ENCODE measurements at regions not wholly inside any gene's neighbourhood (a gene's known extent, or its start where the extent isn't known, plus 50 kb on each side); places are given as distances from the start of the nearest gene placed in this dataset.

DNA sequence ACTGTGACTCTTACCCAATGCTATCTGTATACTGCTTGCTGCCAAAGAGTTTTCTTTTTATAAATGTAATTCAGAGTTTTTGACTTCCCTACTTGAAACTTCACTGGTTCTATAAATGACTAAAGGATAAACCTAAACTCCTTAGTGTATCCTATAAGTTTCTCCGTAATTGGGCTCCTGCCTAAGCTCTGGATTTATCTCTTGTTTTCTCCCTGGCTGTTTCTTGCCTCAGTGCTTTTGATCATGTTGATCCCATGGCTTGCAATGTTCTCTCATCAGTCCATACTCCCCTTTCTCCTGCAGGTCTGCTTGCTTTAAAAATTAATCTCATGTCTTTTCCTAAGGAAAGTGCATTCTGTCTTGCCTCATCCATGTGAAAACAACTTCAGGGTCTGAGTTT lies 1543.1 kb upstream of the IGFBP7 start:
- peaks cover 7% of the 10 kb centered on the region for H3K9me3 Mint-ChIP-seq
- H3K27ac Mint-ChIP-seq: no peak overlapping the region
- H3K4me3 Mint-ChIP-seq: no peak overlapping the region
- ATAC-seq (ENCODE audit: low read depth) (no peak), DNase-seq (ENCODE audit: low spot score in 2 of 2) (no peak)
- no peaks in the 10 kb centered on the region for H3K36me3 Mint-ChIP-seq
- H3K27me3 Mint-ChIP-seq: no peaks in the 10 kb centered on the region
- no peaks in the 10 kb centered on the region for H3K4me1 Mint-ChIP-seq

DNA sequence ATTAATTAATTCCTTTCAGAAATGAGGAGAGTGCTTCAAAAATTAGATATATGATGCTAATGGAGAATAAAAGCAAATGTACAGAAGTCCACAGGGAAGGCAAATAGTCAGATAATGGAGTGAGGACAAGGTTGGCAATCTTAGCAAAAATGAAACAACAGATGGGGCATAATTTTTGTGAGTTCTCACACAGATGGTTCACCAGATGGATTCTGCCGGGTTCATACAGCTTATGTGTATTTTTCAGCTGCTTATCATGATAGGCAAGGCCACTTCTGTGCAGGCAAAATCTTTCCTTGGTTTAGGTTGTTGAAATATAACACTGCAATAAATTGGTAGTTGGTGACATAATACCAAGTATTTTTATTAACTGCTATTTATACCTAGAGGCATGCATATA lies 1539.0 kb upstream of the IGFBP7 start:
- DNase-seq (ENCODE audit: low spot score in 2 of 2) (no peak), ATAC-seq (ENCODE audit: low read depth) (no peak)
- H3K36me3 Mint-ChIP-seq: no peaks in the 10 kb centered on the region
- peaks cover 6% of the 10 kb centered on the region for H3K9me3 Mint-ChIP-seq
- H3K27me3 Mint-ChIP-seq: no peaks in the 10 kb centered on the region
- H3K4me1 Mint-ChIP-seq: no peaks in the 10 kb centered on the region
- no peak overlapping the region for H3K27ac Mint-ChIP-seq
- no peak overlapping the region for H3K4me3 Mint-ChIP-seq

DNA sequence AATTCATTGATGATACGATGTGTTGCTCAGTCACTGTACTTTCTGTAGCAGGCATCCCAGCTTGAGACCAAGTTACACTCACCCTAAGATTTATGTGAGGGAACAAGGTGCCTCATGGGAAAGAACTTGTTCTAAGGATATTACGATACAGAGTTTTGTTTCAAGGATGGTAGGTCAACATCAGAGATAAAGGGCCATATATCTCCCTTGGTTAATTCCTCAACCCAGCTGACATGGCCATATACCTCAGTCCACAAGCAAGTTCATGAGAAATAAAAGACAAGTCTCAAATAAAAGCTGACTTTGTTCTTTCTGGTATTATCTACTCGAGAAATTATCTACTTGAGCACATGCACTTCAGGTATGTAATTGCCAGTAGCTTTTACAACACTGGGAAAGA lies 1535.9 kb upstream of the IGFBP7 start:
- Mint-ChIP-seq H3K4me3 (no peak overlapping the region), H3K4me1 (no peaks in the 10 kb centered on the region), H3K36me3 (no peaks in the 10 kb centered on the region), H3K27ac (no peak overlapping the region), H3K9me3 (peaks cover 4% of the 10 kb centered on the region), H3K27me3 (no peaks in the 10 kb centered on the region)
- ATAC-seq (ENCODE audit: low read depth) (no peak), DNase-seq (ENCODE audit: low spot score in 2 of 2) (no peak)

DNA sequence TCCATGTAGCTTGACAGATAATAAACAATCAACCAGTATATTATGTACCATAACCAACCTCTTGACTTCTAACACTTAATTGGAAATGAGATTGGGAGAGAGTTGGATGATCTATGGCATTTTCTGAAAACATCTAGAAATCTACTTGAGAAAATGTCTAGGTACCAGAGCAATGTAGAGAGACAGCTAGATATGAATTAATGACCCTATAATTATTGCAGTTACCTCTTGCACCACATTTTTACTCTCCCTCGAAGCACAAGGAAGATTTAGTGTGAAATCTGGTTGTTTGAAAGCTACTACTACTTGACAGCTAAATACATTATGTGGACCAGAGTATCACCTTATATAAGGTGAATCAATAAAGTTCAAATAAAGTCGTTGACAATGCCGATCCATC lies 1534.4 kb upstream of the IGFBP7 start:
- ATAC-seq (ENCODE audit: low read depth) (no peak), DNase-seq (ENCODE audit: low spot score in 2 of 2) (no peak)
- Mint-ChIP-seq H3K27ac (no peak overlapping the region), H3K36me3 (no peaks in the 10 kb centered on the region), H3K4me1 (no peaks in the 10 kb centered on the region), H3K4me3 (no peak overlapping the region), H3K27me3 (no peaks in the 10 kb centered on the region), H3K9me3 (peaks cover 14% of the 10 kb centered on the region)

DNA sequence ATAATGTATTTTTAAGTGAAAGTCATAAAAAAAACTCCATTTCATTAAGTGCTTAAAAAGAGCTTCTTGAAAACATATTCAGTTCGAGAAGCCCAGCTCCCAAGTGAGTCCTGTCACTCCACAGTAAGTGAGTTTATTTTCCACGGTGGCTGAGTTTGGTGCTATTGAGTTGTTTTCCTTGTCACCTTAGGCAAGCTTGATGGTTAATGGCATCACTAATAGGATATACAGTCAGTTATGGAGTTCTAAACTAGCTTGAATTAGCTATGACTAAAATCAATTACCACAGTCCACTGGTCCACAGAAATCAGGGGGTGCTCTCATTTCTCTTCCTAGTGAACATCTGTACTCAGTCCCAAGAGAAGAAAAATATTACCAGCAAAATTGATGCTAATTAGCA lies 1526.2 kb upstream of the IGFBP7 start:
- Mint-ChIP-seq H3K27ac (no peak overlapping the region), H3K36me3 (no peaks in the 10 kb centered on the region), H3K4me3 (no peak overlapping the region), H3K4me1 (no peaks in the 10 kb centered on the region), H3K27me3 (no peaks in the 10 kb centered on the region), H3K9me3 (peaks cover 19% of the 10 kb centered on the region)
- ATAC-seq (ENCODE audit: low read depth) (no peak), DNase-seq (ENCODE audit: low spot score in 2 of 2) (no peak)

DNA sequence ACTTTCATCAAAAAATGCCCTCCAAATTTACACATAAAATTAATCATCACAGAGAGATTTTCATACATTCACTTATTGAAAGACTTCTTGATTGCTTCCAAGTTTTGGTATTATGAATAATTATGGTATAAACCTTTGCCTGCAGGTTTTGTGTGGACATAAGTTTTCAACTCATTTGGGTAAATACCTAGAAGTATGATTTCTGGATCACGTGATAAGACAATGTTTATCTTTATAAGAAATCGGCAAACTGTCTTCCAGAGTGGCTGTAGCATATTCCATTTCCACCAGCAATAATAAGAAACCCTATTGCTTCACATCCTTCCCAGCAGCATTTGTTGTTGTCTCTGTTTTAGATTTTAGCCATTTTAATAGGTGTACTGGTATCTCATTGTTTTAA lies 1507.0 kb upstream of the IGFBP7 start:
- H3K36me3 Mint-ChIP-seq: no peaks in the 10 kb centered on the region
- H3K9me3 Mint-ChIP-seq: peaks cover 2% of the 10 kb centered on the region
- H3K4me1 Mint-ChIP-seq: no peaks in the 10 kb centered on the region
- DNase-seq (ENCODE audit: low spot score in 2 of 2): no peak
- no peak overlapping the region for H3K4me3 Mint-ChIP-seq
- no peak for ATAC-seq (ENCODE audit: low read depth)
- no peak overlapping the region for H3K27ac Mint-ChIP-seq
- H3K27me3 Mint-ChIP-seq: no peaks in the 10 kb centered on the region

DNA sequence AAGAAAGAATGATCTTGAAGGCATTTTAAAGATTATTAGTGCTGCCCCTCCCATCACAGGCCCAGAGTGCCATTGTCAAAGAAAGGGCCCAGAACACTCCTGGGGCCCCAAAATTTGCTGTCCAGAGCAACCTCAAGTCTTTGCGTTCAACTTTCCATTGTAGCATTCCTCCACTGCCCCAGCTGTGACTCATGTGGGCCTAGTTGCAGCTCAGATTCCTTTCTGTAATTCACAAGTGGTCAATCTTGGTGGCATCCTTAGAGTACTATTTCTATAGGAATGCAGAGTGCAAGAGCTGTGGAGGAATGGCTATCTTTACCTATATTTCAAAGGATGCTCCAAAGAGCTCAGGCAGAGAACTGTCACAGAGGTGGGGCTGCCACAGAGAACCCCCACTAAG lies 1500.8 kb upstream of the IGFBP7 start:
- H3K36me3 Mint-ChIP-seq: no peaks in the 10 kb centered on the region
- no peaks in the 10 kb centered on the region for H3K4me1 Mint-ChIP-seq
- DNase-seq (ENCODE audit: low spot score in 2 of 2) (no peak), ATAC-seq (ENCODE audit: low read depth) (no peak)
- H3K4me3 Mint-ChIP-seq: no peak overlapping the region
- H3K9me3 Mint-ChIP-seq: peaks cover 2% of the 10 kb centered on the region
- no peaks in the 10 kb centered on the region for H3K27me3 Mint-ChIP-seq
- H3K27ac Mint-ChIP-seq: no peak overlapping the region

DNA sequence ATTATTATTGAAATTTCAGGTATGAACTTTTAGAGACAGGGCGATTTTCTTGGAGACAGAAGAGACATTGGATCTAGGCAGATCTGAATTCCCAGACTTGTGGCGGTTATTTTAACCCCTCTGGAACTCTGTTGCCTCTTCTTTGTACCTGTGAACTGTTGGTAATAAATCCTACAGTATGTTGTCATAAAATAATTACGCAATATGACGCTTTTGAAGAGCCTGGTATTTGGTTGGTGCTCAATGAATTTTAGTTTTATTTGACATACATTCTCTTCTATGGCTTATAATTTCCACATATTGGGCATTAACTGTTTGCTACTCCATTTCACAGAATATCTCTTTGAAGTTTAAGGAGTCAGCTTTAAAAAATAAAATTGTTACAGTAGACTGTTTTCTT lies 1496.1 kb upstream of the IGFBP7 start:
- Mint-ChIP-seq H3K9me3 (peaks cover 4% of the 10 kb centered on the region), H3K27ac (no peak overlapping the region), H3K4me1 (no peaks in the 10 kb centered on the region), H3K4me3 (no peak overlapping the region), H3K36me3 (no peaks in the 10 kb centered on the region), H3K27me3 (no peaks in the 10 kb centered on the region)
- no peak for ATAC-seq (ENCODE audit: low read depth)
- DNase-seq (ENCODE audit: low spot score in 2 of 2): no peak

DNA sequence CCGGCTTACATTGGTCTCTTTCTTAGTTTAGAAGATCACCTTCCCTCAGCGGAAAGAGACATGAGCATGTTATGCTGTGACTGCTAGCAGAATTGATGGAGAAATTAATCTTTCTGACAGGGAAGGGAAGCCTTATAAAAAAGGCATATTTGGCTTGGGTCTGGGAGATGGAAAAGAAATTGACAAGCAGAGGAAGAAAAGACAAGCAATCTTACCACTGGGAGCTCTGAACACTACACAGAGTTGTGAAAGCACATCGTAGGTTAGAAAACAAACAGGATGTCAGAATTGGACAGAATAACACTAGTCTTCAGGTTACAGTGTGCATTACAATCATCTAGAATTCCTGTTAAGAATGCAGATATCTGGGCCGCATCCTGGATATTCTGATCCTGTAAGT lies 1493.8 kb upstream of the IGFBP7 start:
- peaks cover 7% of the 10 kb centered on the region for H3K9me3 Mint-ChIP-seq
- DNase-seq (ENCODE audit: low spot score in 2 of 2): no peak
- H3K36me3 Mint-ChIP-seq: no peaks in the 10 kb centered on the region
- no peaks in the 10 kb centered on the region for H3K4me1 Mint-ChIP-seq
- no peak for ATAC-seq (ENCODE audit: low read depth)
- H3K27ac Mint-ChIP-seq: no peak overlapping the region
- no peaks in the 10 kb centered on the region for H3K27me3 Mint-ChIP-seq
- no peak overlapping the region for H3K4me3 Mint-ChIP-seq

DNA sequence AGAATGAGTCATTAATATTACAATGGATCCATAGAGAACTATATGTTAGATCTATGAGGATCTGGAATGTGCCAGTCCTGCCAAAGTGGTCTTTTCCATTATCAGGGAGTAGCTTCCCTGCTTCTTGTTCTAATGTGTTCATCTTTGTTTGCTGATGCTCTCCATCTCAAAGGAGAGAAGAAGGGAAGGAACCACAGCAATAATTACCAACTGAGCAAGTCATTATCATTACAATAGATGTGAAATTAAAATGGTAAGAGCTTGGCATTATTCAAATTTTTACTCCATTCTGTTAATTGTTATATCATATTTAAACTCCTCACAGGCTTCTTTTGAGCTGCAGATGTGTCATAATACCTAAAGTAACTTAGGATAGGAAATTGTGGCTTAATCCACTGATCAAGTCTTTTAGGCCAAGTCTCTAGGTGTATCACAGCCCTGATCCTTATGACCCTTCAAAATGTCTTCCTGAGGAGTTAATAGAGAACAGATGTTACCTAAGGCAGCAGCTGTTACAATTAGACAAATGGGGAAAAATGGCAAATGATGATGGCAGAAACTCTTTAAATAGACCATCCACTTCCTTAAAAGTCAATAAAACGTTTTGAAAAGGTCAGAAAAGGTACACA lies 1492.7 kb upstream of the IGFBP7 start:
- Mint-ChIP-seq H3K4me1 (no peaks in the 10 kb centered on the region), H3K9me3 (peaks cover 9% of the 10 kb centered on the region), H3K36me3 (no peaks in the 10 kb centered on the region), H3K27ac (no peak overlapping the region), H3K4me3 (no peak overlapping the region), H3K27me3 (no peaks in the 10 kb centered on the region)
- ATAC-seq (ENCODE audit: low read depth) (no peak), DNase-seq (ENCODE audit: low spot score in 2 of 2) (no peak)

DNA sequence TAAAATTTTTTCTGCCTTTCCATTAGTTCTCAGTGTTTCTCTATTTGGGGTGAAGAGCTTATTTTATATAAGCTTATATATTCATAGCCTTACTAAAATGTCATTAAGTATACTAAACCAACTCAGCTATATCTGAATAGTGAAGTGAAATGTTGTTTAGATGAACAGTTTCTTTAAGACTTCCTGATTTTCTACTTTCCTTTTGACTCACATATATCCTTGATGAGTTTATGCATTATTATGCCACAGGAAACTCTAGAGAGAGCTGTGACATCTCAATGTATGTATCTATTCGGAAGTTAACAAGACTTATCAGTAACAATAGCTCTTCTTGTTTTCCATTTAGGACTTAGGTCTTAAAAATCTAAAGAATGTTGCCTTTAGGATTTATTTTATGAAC lies 1491.8 kb upstream of the IGFBP7 start:
- no peak for DNase-seq (ENCODE audit: low spot score in 2 of 2)
- H3K27me3 Mint-ChIP-seq: no peaks in the 10 kb centered on the region
- H3K27ac Mint-ChIP-seq: no peak overlapping the region
- no peaks in the 10 kb centered on the region for H3K36me3 Mint-ChIP-seq
- peaks cover 9% of the 10 kb centered on the region for H3K9me3 Mint-ChIP-seq
- H3K4me3 Mint-ChIP-seq: no peak overlapping the region
- ATAC-seq (ENCODE audit: low read depth): no peak
- H3K4me1 Mint-ChIP-seq: no peaks in the 10 kb centered on the region

DNA sequence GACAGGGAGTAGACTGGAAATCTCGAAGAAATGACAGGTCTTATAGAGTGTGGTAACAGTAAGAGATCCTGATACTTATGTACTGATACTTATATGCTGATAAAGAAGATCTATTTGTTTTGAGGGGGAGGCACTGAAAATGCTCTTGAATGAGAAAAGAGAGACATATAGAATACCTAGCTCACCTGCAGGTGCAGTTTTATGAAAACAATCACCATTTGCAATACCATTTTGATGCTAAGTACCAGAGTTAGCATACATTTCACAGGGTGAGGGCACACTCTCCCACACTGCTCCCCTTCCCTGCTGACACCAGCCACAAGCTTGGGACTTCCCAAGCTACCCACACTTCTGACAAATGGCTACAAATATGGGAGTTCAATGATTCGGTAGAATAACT lies 1490.1 kb upstream of the IGFBP7 start:
- Mint-ChIP-seq H3K4me3 (no peak overlapping the region), H3K4me1 (no peaks in the 10 kb centered on the region), H3K27me3 (no peaks in the 10 kb centered on the region), H3K36me3 (no peaks in the 10 kb centered on the region), H3K9me3 (peaks cover 10% of the 10 kb centered on the region), H3K27ac (no peak overlapping the region)
- DNase-seq (ENCODE audit: low spot score in 2 of 2) (no peak), ATAC-seq (ENCODE audit: low read depth) (no peak)

DNA sequence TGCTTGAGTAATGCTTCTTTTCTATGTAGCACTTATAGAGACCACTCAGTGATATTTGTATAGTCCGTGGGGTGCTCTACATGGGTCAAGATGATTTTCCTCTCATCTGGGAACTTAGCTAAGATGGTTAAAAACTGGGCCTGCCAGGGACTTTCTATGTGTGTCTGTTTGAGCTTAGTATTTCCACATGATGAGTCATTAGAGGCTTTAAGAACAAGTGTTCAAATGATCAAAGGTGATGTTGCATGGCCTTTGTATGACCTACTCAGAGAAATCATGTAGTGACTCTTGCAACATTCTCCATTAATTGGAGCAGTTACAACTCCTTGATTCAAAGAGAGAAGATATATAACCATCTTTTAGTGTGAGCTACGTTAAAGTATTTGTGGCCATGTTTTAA lies 1480.5 kb upstream of the IGFBP7 start:
- no peak for ATAC-seq (ENCODE audit: low read depth)
- DNase-seq (ENCODE audit: low spot score in 2 of 2): no peak

DNA sequence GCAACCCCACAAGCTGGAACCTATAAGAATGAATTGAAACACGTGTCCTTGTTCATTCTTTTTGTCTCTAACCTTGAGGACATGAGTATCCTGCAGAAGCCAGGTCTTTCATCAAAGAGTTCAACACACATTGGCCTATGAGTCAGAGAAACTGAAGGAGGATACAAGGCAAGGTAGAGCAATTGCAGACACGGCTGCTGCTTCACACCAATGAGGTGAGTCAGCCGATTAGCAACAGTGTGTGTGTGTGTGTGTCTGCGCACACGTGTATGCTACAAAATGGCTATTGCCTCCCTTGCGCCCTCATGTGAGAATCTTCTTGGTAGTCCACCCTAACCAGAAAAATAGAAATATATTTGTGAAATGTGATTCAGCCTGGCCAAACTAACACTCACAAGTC lies 1477.7 kb upstream of the IGFBP7 start:
- Mint-ChIP-seq H3K4me1 (no peaks in the 10 kb centered on the region), H3K27me3 (no peaks in the 10 kb centered on the region), H3K9me3 (peaks cover 8% of the 10 kb centered on the region), H3K36me3 (no peaks in the 10 kb centered on the region), H3K27ac (no peak overlapping the region), H3K4me3 (no peak overlapping the region)
- ATAC-seq (ENCODE audit: low read depth) (no peak), DNase-seq (ENCODE audit: low spot score in 2 of 2) (no peak)

More for the DNA sequence above, 1480.5 kb upstream of the IGFBP7 start:
- H3K27ac Mint-ChIP-seq: no peak overlapping the region
- H3K4me1 Mint-ChIP-seq: no peaks in the 10 kb centered on the region
- H3K27me3 Mint-ChIP-seq: no peaks in the 10 kb centered on the region
- H3K4me3 Mint-ChIP-seq: no peak overlapping the region
- H3K9me3 Mint-ChIP-seq: peaks cover 3% of the 10 kb centered on the region
- H3K36me3 Mint-ChIP-seq: no peaks in the 10 kb centered on the region

DNA sequence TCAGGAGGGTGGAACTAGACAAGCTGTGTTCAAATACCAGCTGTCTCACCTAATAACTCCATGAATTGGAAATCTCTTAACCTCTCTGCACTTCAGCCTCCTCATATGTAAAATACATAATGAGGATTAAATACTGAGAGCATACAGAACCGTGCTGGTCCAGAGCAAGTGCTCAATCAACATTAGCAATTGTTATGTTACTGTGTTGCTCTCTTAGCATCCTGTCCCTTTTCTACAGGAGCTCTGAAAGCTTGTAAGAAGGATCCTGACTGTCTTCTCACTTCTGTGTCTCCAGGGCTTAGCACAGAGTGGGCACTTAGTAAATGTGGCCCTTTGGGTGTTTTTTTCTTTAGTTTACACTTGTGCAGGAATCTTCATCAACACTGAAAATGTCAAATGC lies 1456.1 kb upstream of the IGFBP7 start:
- H3K27ac Mint-ChIP-seq: no peak overlapping the region
- H3K36me3 Mint-ChIP-seq: no peaks in the 10 kb centered on the region
- H3K27me3 Mint-ChIP-seq: no peaks in the 10 kb centered on the region
- no peak overlapping the region for H3K4me3 Mint-ChIP-seq
- ATAC-seq (ENCODE audit: low read depth): no peak
- peaks cover 10% of the 10 kb centered on the region for H3K9me3 Mint-ChIP-seq
- DNase-seq (ENCODE audit: low spot score in 2 of 2): no peak
- H3K4me1 Mint-ChIP-seq: no peaks in the 10 kb centered on the region

Data from memory B cell (primary cell).